Osteoblast (primary cell): ENCODE measurements at regions not wholly inside any gene's neighbourhood (a gene's known extent, or its start where the extent isn't known, plus 50 kb on each side); places are given as distances from the start of the nearest gene placed in this dataset.
"Not testable (repeated sequence)": the region's sequence is repeated elsewhere in the genome, so short reads cannot be mapped to it uniquely, and the experiment has no call there.

Source experiments
- DNase-seq: peaks from one replicate; pipeline ENCODE4 v3.0.0; 2011; ENCODE audit warnings: low spot score, mixed read lengths; ENCODE audit not compliant: insufficient read length; ENCODE audit errors: missing footprints
- H2AFZ ChIP-seq: 2 replicates; pipeline ENCODE4 v1.6.0; 2011; ENCODE audit warnings: mild to moderate bottlenecking, low read length
- H3K27ac ChIP-seq: 2 replicates; pipeline ENCODE4 v1.5.1; 2011; ENCODE audit warnings: mild to moderate bottlenecking, low read depth, low read length, moderate library complexity
- H3K27me3 ChIP-seq: 2 replicates; pipeline ENCODE4 v1.6.0; 2012; ENCODE audit warnings: mild to moderate bottlenecking, control low read depth, inconsistent platforms, low read length, moderate library complexity; ENCODE audit not compliant: insufficient read depth
- H3K36me3 ChIP-seq: 2 replicates; pipeline ENCODE4 v1.5.1; 2011; ENCODE audit warnings: mild to moderate bottlenecking, low read length, control low read depth, moderate library complexity; ENCODE audit not compliant: insufficient read depth
- H3K4me1 ChIP-seq: 2 replicates; pipeline ENCODE4 v1.5.1; 2011; ENCODE audit warnings: mild to moderate bottlenecking, low read length, control low read depth, moderate library complexity; ENCODE audit not compliant: insufficient read depth
- H3K4me2 ChIP-seq: 2 replicates; pipeline ENCODE4 v1.6.0; 2011; ENCODE audit warnings: mild to moderate bottlenecking, low read length; ENCODE audit not compliant: insufficient read depth
- H3K4me3 ChIP-seq: fragments of 200-600 bp; sonication (generic); 3 replicates; pipeline ENCODE4 v1.5.1; 2012; ENCODE audit warnings: mild to moderate bottlenecking, low read length, inconsistent platforms; ENCODE audit not compliant: insufficient read depth
- H3K79me2 ChIP-seq: 2 replicates; pipeline ENCODE4 v1.6.0; 2012; ENCODE audit warnings: mild to moderate bottlenecking, low read length, control low read depth, inconsistent platforms; ENCODE audit not compliant: insufficient read depth
- H3K9me3 ChIP-seq: 2 replicates; pipeline ENCODE4 v1.5.1; 2011; ENCODE audit warnings: low read depth, low read length, control low read depth
- H4K20me1 ChIP-seq: 2 replicates; pipeline ENCODE4 v1.6.0; 2012; ENCODE audit warnings: mild to moderate bottlenecking, low read length, control low read depth; ENCODE audit not compliant: insufficient read depth
- TF ChIP-seq, protein P1 (sequence below): IDR thresholded peaks from 2 replicates; pipeline ENCODE4 v1.5.1; 2011; ENCODE audit warnings: mild to moderate bottlenecking, low read depth, low read length, moderate library complexity; ENCODE audit errors: extremely low read depth

DNA sequence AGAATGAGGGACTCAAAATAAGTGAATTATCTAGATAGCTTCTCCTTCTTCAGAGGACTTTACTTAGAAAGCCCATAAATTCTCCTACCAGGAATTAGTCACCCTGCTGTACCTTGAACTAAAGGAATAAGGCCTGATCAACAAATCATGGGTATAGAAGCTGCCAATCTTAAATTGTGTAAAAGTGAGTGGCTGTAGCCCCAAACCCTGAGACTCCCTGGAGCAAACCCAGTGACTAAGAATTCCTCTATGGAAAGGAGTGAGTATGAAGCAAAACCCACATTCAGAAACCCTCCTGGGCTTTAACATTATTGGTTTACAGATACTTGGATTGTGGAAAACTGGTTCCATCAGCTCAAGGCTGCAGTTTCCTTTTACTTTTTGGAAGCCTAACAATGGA lies 285.8 kb upstream of the TBX18 start:
- Histone ChIP-seq H3K27ac (no peak overlapping the region), H2AFZ (no peak overlapping the region), H3K79me2 (no peaks in the 10 kb centered on the region), H3K4me3 (no peak overlapping the region), H3K4me1 (no peaks in the 10 kb centered on the region), H4K20me1 (no peaks in the 10 kb centered on the region), H3K36me3 (no peaks in the 10 kb centered on the region), H3K9me3 (no peaks in the 10 kb centered on the region), H3K27me3 (no peaks in the 10 kb centered on the region), H3K4me2 (no peak overlapping the region)
- TF ChIP-seq, protein P1, sequence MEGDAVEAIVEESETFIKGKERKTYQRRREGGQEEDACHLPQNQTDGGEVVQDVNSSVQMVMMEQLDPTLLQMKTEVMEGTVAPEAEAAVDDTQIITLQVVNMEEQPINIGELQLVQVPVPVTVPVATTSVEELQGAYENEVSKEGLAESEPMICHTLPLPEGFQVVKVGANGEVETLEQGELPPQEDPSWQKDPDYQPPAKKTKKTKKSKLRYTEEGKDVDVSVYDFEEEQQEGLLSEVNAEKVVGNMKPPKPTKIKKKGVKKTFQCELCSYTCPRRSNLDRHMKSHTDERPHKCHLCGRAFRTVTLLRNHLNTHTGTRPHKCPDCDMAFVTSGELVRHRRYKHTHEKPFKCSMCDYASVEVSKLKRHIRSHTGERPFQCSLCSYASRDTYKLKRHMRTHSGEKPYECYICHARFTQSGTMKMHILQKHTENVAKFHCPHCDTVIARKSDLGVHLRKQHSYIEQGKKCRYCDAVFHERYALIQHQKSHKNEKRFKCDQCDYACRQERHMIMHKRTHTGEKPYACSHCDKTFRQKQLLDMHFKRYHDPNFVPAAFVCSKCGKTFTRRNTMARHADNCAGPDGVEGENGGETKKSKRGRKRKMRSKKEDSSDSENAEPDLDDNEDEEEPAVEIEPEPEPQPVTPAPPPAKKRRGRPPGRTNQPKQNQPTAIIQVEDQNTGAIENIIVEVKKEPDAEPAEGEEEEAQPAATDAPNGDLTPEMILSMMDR, result no peak
- peak; percentile 50 for DNase-seq

DNA sequence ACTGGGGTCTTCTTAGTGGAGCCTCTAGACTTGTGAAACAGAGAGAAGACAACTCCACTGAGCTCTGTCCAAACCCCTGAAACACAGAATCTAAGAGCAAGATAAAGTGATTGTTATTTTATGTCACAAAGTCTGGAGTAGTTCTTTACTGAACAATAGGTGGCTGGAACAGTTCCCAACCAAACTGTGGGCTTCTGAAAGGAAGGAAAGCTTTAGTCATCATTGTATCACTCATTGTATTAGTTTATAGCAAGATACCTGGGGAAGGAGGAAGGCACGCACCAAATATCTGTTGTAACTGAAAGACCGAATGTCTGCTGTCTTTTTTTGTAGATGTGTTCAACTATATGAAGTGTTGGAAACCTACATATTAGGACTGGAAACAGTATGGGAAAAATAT lies 284.9 kb upstream of the TBX18 start:
- Histone ChIP-seq H3K79me2 (no peaks in the 10 kb centered on the region), H2AFZ (no peak overlapping the region), H3K27ac (no peak overlapping the region), H3K27me3 (no peaks in the 10 kb centered on the region), H3K4me1 (no peaks in the 10 kb centered on the region), H3K4me3 (no peak overlapping the region), H3K4me2 (no peak overlapping the region), H3K9me3 (no peaks in the 10 kb centered on the region), H4K20me1 (no peaks in the 10 kb centered on the region), H3K36me3 (no peaks in the 10 kb centered on the region)
- TF ChIP-seq, protein P1, result no peak
- DNase-seq, result no peak

DNA sequence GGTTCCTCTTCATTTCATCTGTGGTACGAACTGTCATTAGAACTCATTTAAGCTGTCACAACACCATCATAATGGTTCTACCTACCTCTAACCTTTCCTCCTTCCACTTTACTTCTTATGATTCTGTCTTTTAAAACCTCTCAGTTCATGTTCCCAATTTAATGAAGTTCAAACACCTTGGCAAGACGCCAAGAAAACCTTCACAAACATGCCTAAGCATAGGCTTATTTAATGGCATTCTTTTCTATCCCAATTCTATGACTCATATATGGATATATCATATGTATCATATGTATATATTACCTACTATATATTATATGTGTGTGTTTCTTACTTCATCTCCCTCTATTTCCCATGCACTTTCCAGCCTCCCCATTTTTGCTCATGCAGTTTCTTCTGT lies 283.4 kb upstream of the TBX18 start:
- H3K4me1 ChIP-seq, result no peaks in the 10 kb centered on the region
- no peaks in the 10 kb centered on the region for H3K9me3 ChIP-seq
- H3K27ac ChIP-seq, result no peak overlapping the region
- TF ChIP-seq, protein P1, result no peak
- no peaks in the 10 kb centered on the region for H3K27me3 ChIP-seq
- no peak overlapping the region for H3K4me3 ChIP-seq
- no peak for DNase-seq
- H2AFZ ChIP-seq, result no peak overlapping the region
- no peaks in the 10 kb centered on the region for H3K79me2 ChIP-seq
- H3K4me2 ChIP-seq, result no peak overlapping the region
- no peaks in the 10 kb centered on the region for H4K20me1 ChIP-seq
- no peaks in the 10 kb centered on the region for H3K36me3 ChIP-seq

DNA sequence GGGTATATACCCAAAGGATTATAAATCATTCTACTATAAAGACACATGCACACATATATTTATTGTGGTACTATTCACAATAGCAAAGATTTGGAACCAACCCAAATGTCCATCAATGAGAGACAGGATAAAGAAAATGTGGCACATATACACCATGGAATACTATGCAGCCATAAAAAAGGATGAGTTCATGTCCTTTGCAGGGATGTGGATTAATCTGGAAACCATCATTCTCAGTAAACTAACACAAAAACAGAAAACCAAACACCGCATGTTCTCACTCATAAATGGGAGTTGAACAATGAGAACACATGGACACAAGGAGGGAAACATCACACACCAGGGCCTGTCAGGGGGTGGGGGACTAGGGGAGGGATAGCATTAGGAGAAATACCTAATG lies 281.4 kb upstream of the TBX18 start:
- not testable (repeated sequence) for H3K4me2 ChIP-seq, H3K79me2 ChIP-seq, H3K4me3 ChIP-seq, H3K4me1 ChIP-seq, DNase-seq, H3K9me3 ChIP-seq, H3K27ac ChIP-seq, H4K20me1 ChIP-seq, H2AFZ ChIP-seq, H3K36me3 ChIP-seq, H3K27me3 ChIP-seq

DNA sequence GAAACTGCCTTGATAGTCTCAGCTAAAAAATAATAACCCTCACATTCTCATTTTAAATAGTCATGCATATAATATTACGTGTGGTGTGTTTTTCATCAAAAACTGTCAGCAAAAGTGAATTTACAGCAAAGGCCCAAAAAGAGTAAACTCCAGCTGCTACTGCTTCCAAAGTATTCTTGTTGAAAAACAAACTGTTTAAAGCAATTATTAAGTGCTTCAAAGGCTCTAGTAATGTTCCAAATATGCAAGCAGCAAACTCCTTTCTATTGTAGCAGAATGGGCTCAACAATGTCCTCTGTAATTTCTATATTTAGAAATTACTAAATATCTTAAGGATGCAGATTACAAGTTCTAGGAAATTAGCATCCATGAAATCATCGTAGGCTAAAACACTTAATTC lies 280.0 kb upstream of the TBX18 start:
- Histone ChIP-seq H3K4me3 (no peak overlapping the region), H3K27ac (no peak overlapping the region), H3K79me2 (no peaks in the 10 kb centered on the region), H3K4me1 (no peaks in the 10 kb centered on the region), H4K20me1 (no peaks in the 10 kb centered on the region), H3K4me2 (no peak overlapping the region), H3K27me3 (no peaks in the 10 kb centered on the region), H3K9me3 (no peaks in the 10 kb centered on the region), H2AFZ (no peak overlapping the region), H3K36me3 (no peaks in the 10 kb centered on the region)
- no peak for DNase-seq
- TF ChIP-seq, protein P1, result no peak
